ENCODE measurements at regions not wholly inside any gene's neighbourhood (a gene's known extent, or its start where the extent isn't known, plus 50 kb on each side); places are given as distances from the start of the nearest gene placed in this dataset.

DNA sequence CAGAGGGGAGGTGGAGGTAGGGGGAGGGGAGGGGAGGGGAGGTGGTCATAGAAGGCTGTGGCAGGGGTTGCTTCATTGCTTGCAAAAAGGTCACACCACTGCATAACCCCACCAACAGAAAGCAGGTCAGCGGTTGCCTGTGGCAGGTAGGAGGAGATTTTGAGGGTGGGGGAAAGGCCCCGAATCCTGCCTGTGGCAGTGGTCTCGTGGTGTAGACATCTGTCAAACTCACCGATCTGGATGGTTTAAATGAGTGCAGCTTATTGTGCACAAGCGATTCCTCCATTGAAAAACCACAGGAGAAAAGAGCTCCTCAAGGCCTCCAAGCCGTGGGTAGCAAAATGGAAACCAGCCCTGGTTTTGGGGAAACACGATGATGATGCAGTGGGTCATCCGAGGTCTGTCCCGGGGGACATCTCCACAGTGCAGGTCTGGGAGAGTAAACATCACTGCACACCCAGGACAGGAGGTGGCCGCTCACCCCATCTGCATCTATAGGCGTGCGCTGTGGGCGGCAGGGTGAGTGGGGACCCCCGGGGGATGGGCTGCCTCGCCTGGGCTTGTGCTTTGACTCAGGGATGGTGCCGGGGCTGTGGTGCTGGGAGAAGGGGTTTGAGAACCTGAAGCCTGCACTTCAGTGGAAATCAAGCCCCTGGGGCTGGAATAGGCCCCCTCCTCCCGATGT, 112.3 kb downstream of the CRYAA start:
- TF ChIP-seq CTCF (IDR thresholded peaks at IDR 0.05) = no peak
- Histone ChIP-seq H3K36me3 (no peaks in the 10 kb centered on the region), H3K4me1 (no peaks in the 10 kb centered on the region), H3K9me3 (no peaks in the 10 kb centered on the region), H3K4me3 (no peak overlapping the region), H3K27me3 (no peaks in the 10 kb centered on the region), H3K27ac (no peak overlapping the region)
- intact Hi-C loops (cut with DNase I) = no loop called here
- no peak for DNase-seq (ENCODE audit: low spot score in 2 of 2)

DNA sequence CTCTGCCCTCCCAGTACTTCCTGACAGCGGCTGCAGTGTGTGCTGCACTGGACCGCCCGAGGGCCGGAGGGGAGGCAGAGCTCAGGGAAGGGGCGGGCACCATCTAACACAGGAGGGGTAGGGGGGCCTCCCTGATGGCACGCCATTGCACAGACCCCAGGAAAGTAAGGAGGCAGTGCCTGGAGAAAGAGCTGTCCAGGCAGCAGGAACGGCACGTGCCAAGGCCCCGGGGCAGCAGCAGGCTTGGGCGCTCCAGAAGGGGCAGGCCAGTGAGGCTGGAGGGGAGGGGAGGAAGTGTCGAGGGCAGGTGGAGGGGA, 110.7 kb downstream of the CRYAA start:
- Histone ChIP-seq H3K36me3 (no peaks in the 10 kb centered on the region), H3K4me1 (no peaks in the 10 kb centered on the region), H3K27me3 (no peaks in the 10 kb centered on the region), H3K4me3 (no peak overlapping the region), H3K27ac (no peak overlapping the region), H3K9me3 (no peaks in the 10 kb centered on the region)
- TF ChIP-seq CTCF (IDR thresholded peaks at IDR 0.05) = no peak
- intact Hi-C loops (cut with DNase I) = no loop called here
- no peak for DNase-seq (ENCODE audit: low spot score in 2 of 2)

DNA sequence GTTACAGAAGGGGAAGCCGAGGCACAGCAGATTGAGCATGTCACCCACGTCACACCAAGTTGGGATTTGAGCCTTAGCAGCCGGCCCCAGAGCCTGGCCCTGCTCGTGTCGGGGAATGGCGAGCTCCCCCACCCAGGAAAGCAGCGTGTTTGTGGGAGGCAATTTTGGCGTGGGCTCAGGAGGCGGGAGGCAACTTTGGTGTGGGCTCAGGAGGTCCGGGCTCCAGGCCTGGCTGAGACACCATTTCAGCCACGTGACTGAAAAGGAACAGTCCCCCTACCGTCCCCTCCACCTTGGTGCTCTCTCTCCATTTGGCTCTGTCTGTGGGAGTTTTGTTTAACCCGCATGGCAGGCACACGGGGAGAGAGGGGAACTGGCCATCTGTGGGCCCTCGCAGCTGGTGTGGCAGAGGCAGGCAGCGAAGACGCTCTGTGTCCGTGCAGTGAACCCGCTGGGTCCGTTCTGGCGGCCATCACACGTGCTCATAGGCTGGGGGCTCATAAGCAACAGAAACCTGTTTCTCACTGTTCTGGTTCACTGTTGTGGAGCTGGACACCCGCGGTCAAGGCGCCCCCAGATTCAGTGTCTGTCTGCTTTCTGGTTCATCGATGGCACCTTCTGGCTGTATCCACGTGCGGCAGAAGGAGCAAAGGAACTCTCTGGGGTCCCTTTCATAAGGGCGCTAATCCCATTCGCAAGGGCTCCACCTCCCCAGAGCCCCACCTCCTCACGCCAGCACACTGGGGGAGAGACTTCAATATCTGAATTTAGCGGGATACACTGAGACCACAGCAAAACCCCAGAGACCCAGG, 110.2 kb downstream of the CRYAA start:
- Histone ChIP-seq H3K4me3 (no peak overlapping the region), H3K36me3 (no peaks in the 10 kb centered on the region), H3K4me1 (no peaks in the 10 kb centered on the region), H3K27me3 (no peaks in the 10 kb centered on the region), H3K9me3 (no peaks in the 10 kb centered on the region), H3K27ac (no peak overlapping the region)
- intact Hi-C loops (cut with DNase I) = no loop called here
- no peak for DNase-seq (ENCODE audit: low spot score in 2 of 2)
- no peak for TF ChIP-seq CTCF (IDR thresholded peaks at IDR 0.05)

DNA sequence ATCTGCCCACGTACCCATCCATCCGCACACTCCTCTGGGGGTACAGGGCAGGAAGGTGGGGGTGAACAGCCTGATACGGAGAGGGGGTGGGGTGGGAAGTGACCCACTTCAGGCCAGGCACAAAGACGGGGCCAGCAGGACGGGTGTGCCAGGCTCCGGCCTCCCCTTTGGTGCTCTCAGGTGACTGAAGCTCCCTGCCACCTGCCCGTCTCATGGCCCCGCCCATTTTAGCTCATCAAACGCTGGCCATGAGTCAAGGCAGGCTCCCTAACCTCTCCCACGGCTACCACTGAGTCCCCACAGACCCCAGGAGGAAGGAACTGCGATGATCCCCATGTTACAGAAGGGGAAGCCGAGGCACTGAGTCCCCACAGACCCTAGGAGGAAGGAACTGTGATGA, 109.6 kb downstream of the CRYAA start:
- no peaks in the 10 kb centered on the region for H3K4me1 ChIP-seq
- H3K9me3 ChIP-seq = no peaks in the 10 kb centered on the region
- H3K27ac ChIP-seq = no peak overlapping the region
- no peak for TF ChIP-seq CTCF (IDR thresholded peaks at IDR 0.05)
- no peaks in the 10 kb centered on the region for H3K27me3 ChIP-seq
- intact Hi-C loops (cut with DNase I) = no loop called here
- no peak for DNase-seq (ENCODE audit: low spot score in 2 of 2)
- no peak overlapping the region for H3K4me3 ChIP-seq
- no peaks in the 10 kb centered on the region for H3K36me3 ChIP-seq

DNA sequence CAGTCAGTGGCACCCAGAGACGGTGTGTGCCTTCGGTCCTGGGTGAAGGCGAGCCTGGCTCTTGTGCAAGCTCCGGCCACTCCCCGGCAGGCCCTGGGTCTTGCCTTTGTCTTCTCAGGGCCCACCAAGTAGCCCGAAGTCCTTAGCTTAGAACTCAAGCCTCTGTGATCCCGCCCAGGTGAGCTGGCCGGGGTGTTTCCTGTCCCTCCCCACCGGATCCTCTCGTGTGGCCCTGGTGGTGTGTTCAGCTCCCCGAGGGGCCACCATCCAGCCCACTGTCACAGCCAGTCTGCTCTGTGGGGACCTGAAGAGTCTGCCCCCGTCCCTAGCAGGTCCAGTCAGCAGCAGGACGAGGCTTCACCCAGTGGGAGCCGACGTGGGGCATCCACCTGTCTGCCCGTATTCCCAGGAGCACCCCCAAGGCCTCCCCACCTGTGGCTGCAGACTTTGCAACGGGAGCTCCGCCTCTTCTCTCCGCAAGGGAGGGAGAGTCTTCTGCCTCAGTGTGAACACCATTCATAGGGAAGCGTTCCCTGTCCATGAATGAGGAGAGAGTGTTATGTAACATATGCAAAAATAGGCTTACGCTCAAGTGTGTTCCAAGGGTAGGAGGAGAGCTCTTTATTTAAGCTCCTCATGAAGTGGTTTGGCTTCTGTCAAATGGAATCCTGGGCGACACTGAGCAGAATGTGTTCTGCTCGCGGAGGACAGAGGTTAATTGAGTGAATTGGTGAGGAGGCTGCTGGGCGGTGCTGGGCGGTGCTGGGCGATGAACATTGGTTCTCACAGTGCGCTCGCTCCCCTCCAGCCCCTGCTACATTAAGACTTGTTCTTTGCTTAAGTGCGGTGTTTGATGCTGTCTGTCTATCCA, 108.9 kb downstream of the CRYAA start:
- Histone ChIP-seq H3K9me3 (no peaks in the 10 kb centered on the region), H3K27me3 (no peaks in the 10 kb centered on the region), H3K4me1 (no peaks in the 10 kb centered on the region), H3K36me3 (no peaks in the 10 kb centered on the region), H3K4me3 (no peak overlapping the region), H3K27ac (no peak overlapping the region)
- intact Hi-C loops (cut with DNase I) = no loop called here
- TF ChIP-seq CTCF (IDR thresholded peaks at IDR 0.05) = no peak
- DNase-seq (ENCODE audit: low spot score in 2 of 2) = no peak

All from ascending aorta (tissue), 2 donors.